ENCODE measurements at regions not wholly inside any gene's neighbourhood (a gene's known extent, or its start where the extent isn't known, plus 50 kb on each side); places are given as distances from the start of the nearest gene placed in this dataset.

DNA sequence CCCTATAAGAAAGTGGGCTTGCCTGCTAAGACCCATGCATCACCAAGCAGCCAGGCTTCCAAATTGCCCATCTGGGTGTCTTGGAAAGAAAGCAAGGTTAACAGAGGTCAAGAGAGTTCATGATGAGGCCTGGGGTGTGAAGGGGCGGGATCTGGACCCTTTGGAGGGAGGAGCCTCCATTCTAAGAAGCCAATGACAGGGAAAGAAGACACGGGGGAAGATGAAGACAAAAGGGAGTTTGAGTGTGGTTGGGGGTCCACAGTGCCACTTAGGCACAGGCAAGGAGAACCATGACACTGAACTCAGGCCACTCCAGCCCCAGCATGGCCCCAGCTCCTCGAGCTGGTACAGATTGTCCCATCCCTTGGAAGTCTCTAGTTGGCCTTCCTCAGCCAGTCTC lies 350.2 kb upstream of the TSHZ3 start:
- H3K4me3 ChIP-seq (ENCODE audit: low read depth in 1 of 2, low read length in 1 of 2) = no peak overlapping the region
- no peaks in the 10 kb centered on the region for H3K27me3 ChIP-seq
- H3K27ac ChIP-seq = no peak overlapping the region
- H3K36me3 ChIP-seq = no peaks in the 10 kb centered on the region
- TF ChIP-seq CTCF (IDR thresholded peaks at IDR 0.05) = no peak
- no peaks in the 10 kb centered on the region for H3K9me3 ChIP-seq
- no peaks in the 10 kb centered on the region for H3K4me1 ChIP-seq (ENCODE audit: control insufficient read depth in 1 of 2, insufficient read depth in 1 of 2, low read depth in 1 of 2, low read length in 1 of 2)

DNA sequence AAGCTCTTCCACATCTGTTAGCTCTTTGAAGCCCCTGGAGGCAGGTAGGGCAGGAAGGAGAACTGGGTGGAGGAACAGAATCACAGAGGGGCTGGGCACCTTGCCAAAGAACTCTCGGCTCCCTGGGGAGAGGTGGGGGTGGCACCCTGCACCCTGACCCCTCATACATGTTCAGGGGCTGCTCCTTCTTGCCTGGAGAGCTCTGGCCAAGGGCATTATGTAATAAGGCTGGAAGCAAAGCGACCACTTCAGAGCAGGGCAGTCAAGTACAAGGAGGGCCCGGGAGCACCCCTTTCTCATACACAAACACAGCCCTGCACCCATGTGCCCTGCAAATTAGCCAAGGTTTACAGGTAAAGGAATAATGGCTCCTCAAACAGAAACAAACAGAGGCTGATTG lies 351.9 kb upstream of the TSHZ3 start:
- no peak for TF ChIP-seq CTCF (IDR thresholded peaks at IDR 0.05)
- Histone ChIP-seq H3K4me1 (ENCODE audit: control insufficient read depth in 1 of 2, insufficient read depth in 1 of 2, low read depth in 1 of 2, low read length in 1 of 2) (no peaks in the 10 kb centered on the region), H3K27me3 (no peaks in the 10 kb centered on the region), H3K9me3 (no peaks in the 10 kb centered on the region), H3K27ac (no peak overlapping the region), H3K36me3 (no peaks in the 10 kb centered on the region), H3K4me3 (ENCODE audit: low read depth in 1 of 2, low read length in 1 of 2) (no peak overlapping the region)

GRCh38 chr19:31705656-31706055 lies 356.4 kb upstream of the TSHZ3 start:
- Histone ChIP-seq H3K27me3 (no peaks in the 10 kb centered on the region), H3K4me3 (ENCODE audit: low read depth in 1 of 2, low read length in 1 of 2) (no peak overlapping the region), H3K27ac (no peak overlapping the region), H3K4me1 (ENCODE audit: control insufficient read depth in 1 of 2, insufficient read depth in 1 of 2, low read depth in 1 of 2, low read length in 1 of 2) (no peaks in the 10 kb centered on the region), H3K36me3 (no peaks in the 10 kb centered on the region), H3K9me3 (no peaks in the 10 kb centered on the region)
- TF ChIP-seq CTCF (IDR thresholded peaks at IDR 0.05) = no peak

GRCh38 chr19:31706131-31706530 lies 356.9 kb upstream of the TSHZ3 start:
- Histone ChIP-seq H3K27me3 (no peaks in the 10 kb centered on the region), H3K9me3 (no peaks in the 10 kb centered on the region), H3K27ac (no peak overlapping the region), H3K4me3 (ENCODE audit: low read depth in 1 of 2, low read length in 1 of 2) (no peak overlapping the region), H3K4me1 (ENCODE audit: control insufficient read depth in 1 of 2, insufficient read depth in 1 of 2, low read depth in 1 of 2, low read length in 1 of 2) (no peaks in the 10 kb centered on the region), H3K36me3 (no peaks in the 10 kb centered on the region)
- no peak for TF ChIP-seq CTCF (IDR thresholded peaks at IDR 0.05)

GRCh38 chr19:31706691-31707620 lies 357.7 kb upstream of the TSHZ3 start:
- H3K9me3 ChIP-seq = peaks cover 2% of the 10 kb centered on the region
- no peak overlapping the region for H3K4me3 ChIP-seq (ENCODE audit: low read depth in 1 of 2, low read length in 1 of 2)
- no peaks in the 10 kb centered on the region for H3K27me3 ChIP-seq
- no peaks in the 10 kb centered on the region for H3K36me3 ChIP-seq
- H3K4me1 ChIP-seq (ENCODE audit: control insufficient read depth in 1 of 2, insufficient read depth in 1 of 2, low read depth in 1 of 2, low read length in 1 of 2) = no peaks in the 10 kb centered on the region
- TF ChIP-seq CTCF (IDR thresholded peaks at IDR 0.05) = no peak
- H3K27ac ChIP-seq = no peak overlapping the region
